ENCODE measurements at regions not wholly inside any gene's neighbourhood (a gene's known extent, or its start where the extent isn't known, plus 50 kb on each side); places are given as distances from the start of the nearest gene placed in this dataset.

DNA sequence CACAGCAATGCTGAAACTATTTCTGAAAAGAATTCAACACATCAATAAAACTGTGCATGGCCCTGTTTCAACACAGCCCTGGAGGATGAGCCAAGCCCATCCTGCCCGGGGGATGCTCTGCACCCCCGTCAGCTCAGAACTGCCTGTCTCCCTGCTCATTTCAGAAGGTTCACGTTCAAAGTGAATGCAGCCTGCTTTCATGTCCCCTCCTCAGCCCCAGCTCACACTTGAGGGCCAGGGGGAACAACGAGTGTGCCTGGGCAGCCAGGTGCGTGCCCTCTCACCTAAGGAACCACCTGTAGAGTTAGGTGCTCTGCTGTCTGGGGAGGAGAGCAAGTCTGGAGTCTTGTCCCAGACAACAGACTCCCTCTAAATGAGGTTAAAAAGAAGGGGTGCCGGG is 348.5 kb upstream of the IRX2 start:
- TF ChIP-seq EP400 (IDR thresholded peaks at IDR 0.05): no peak
- no peak for TF ChIP-seq CBFB (CRISPR knock-in tag; IDR thresholded peaks at IDR 0.05)
- TF ChIP-seq, protein P1, sequence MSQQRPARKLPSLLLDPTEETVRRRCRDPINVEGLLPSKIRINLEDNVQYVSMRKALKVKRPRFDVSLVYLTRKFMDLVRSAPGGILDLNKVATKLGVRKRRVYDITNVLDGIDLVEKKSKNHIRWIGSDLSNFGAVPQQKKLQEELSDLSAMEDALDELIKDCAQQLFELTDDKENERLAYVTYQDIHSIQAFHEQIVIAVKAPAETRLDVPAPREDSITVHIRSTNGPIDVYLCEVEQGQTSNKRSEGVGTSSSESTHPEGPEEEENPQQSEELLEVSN (IDR thresholded peaks at IDR 0.05; ENCODE audit: borderline replicate concordance in 1 of 2, extremely low read depth in 1 of 2, insufficient read depth in 1 of 2, insufficient read length in 1 of 2, low read depth in 1 of 2, low read length in 1 of 2, poor library complexity in 1 of 2, severe bottlenecking in 1 of 2): no peak
- no peak for TF ChIP-seq POLR2AphosphoS5 (IDR thresholded peaks at IDR 0.05; ENCODE audit: control insufficient read depth, insufficient read depth, low read depth, low read length)
- no peak for TF ChIP-seq RCOR1 (IDR thresholded peaks at IDR 0.05; ENCODE audit: borderline replicate concordance in 1 of 2, low read depth in 2 of 2, low read length in 2 of 2)
- no peak for TF ChIP-seq BCOR (IDR thresholded peaks at IDR 0.05)
- TF ChIP-seq POLR2A (conservative IDR thresholded peaks at IDR 0.05): no peak
- no peak for TF ChIP-seq NRF1 (conservative IDR thresholded peaks at IDR 0.05 in 1 of 2, IDR thresholded peaks at IDR 0.05 in 1 of 2)
